NCI-H510A (cell line): ENCODE measurements at regions not wholly inside any gene's neighbourhood (a gene's known extent, or its start where the extent isn't known, plus 50 kb on each side); places are given as distances from the start of the nearest gene placed in this dataset.

ENCODE experiments used
- DNase-seq: peaks from one replicate; lab custom pipeline; 2025; lab: John Stamatoyannopoulos, UW

DNA sequence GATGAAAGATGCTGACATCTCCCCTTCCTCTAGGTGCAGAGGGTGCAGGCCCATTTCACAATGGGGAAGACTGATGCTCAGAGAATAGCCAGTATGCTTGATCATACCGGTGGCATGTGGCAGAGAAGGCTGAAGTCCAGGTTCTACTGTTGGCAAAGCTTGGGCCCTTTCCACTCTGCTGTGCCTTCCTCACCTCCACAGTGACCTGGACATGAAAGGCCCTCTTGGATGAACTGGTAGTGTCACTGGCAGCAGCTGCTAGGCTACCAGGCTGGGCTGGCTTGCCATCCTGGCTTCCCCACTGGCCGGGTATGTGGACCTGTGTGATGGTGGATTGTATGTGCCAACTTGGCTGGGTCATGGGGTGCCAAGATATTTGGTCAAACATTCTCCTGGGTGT lies 92.0 kb downstream of the GADD45G start:
- no peak for DNase-seq

DNA sequence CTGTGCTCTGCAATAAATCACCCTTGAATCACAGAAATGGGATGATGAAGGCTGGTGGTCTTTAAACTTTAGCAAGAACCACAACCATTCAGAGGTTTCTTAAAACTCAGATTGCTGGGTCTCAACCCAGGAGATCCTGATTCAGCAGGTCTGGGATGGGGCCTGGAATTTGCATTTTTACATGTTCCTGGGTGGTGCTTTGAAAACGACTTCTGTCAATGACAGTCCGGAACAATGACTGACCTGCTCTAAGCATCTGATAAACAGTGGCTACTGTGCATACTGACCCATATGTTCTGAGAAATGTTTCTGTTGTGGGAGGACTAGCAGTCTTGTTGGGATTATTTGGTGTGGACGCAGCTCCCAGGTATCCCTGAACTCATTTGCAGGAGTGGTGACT lies 92.7 kb downstream of the GADD45G start:
- DNase-seq, result no peak

DNA sequence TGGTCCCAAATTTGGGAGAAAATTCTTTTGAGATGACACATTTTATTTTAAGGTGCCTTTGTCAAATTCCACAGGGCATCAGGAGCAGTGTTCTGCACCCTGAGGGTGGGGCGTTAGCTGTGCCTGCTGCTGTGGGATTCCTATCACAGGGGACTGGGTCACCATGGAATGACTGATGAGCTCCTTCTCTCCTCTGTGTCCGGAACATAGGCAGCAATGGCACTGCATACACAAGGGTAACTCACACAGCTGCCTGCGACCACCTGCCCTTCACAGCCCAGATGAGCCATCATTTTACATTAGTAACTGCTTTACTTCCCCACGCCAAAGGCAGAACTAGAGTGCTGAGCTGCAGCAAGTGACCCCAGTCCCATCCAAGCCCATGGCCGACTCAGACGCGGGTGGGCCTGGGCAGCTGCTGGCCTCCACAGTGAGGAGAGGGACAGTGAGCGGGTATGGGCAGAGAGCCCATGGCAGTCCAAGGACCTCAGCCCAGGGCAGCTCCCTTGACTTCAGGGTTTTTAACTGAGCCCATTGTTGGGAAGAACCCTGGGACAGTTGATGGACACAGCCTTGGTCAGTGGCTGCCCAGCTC lies 93.7 kb downstream of the GADD45G start:
- no peak for DNase-seq

DNA sequence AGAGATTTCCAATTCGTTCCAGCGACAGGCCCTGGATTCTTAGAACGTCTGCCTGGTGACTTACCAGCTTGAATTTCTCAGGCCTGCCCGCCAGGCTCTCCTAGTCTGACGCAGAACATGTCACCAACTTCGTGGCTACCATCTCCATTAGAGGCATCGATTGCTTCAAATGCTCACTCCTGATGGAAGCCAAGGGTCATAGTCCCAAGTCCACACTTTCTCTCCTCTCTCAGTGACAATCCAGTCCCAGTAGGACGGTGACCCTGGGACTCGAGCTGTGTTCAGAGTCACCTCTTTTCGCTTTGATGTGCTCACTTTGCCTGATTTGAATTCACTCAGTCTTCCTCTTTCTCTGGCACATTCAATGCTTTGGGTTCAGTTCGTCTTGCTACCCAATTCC lies 94.8 kb downstream of the GADD45G start:
- DNase-seq, result no peak

DNA sequence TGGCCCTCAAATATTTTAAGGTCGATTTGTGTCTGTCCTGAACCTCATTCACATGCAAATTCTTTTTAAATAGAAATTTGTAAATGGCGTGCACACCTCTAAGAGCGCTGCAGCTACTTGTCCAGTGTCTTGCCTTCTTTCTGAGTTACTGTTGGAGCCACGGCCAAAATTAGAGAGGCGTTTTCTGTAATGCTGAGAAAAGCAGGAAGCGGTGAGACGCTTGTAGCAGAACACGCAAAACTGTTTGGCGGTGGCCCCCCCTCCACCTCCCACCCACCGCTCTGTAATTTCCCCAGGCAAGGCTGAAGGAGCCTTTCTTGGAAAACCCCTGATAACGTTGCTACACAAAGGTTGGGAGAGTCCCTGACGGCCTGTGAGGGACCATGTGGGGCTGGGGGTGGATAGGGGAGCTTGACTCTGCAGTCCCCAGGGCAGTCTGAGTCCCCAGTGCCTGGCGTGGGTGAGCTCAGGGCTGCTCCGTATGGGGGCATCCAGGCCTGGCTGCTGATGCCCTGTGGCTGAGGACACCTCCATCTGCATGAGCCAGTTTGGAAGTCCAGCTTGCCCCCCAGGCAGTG lies 96.5 kb downstream of the GADD45G start:
- no peak for DNase-seq

DNA sequence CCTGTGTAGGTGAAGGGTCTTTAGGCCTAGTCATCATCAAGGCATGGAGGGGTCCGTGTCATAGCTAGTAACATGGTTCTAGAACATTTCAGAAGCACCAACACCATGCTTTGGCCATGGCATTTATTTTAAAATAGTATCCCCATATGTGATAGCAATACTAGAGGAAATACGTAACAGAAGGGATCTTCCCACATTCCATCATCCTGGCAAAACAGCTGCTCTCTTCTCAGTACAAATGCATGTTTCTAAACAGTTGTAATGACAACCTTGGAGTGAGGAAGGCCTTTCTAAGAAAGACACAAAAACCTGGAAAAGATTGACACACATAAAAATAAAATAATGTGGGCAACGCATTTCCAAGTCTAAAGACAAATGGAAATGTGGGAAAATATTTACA lies 97.6 kb downstream of the GADD45G start:
- DNase-seq, result no peak

DNA sequence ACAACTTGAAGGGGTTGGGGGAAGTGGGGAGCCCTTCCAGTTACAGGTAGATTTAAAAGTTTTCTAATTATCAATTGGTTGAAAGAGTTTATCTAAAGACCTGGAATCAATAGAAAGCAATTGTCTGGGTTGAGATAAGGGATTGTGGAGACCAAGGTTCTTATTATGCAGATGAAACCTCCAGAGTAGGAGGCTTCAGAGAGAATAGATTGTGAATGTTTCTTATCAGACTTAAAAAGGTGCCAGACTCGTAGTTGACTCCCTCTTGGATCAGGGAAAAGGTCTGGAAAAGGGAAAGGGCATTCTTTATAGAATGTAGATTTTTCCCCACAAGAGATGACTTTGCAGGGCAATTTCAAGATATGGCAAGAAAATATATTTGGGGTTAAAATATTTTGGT lies 100.8 kb downstream of the GADD45G start:
- DNase-seq, result no peak

DNA sequence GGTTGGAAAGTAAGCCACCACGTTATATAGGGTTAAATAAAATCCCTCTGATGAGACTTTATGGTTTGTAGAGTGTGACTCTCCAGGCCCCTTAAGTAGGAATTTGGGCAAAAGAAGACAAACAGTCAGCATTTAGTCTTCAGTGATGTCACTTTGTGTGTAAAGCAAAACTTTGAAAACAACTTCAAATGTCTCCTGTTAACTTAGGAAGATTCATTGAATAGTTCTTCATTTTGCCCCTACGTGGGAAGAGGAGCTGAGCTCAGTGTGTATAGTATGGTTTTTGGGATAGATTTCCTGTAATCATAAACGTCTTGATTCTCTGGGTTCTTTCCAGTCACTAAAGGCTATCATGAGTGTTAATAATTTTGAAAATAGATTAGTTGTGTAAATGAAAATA lies 101.3 kb downstream of the GADD45G start:
- no peak for DNase-seq

DNA sequence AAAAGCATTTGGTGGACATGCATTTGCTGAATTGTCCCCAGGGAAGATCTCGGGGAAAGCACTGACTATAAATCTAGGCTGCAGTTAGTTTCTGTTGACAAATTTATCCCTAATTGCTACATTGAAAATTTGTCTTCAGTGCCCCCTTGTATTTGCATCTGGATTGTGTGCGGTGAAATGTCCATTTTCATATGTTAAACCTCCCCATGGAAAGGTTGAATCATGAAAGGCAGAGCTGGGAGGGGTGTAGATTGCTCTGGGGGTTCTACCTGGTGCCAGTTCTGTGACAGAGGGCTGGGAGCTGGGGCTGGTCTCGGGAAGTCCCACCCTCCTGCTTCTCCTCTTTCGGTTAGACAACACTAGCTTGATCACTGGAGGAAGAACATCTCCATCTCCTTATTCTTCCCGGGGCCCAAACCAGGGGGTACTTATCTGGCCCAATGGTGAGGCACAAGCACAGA lies 101.9 kb downstream of the GADD45G start:
- DNase-seq, result no peak

DNA sequence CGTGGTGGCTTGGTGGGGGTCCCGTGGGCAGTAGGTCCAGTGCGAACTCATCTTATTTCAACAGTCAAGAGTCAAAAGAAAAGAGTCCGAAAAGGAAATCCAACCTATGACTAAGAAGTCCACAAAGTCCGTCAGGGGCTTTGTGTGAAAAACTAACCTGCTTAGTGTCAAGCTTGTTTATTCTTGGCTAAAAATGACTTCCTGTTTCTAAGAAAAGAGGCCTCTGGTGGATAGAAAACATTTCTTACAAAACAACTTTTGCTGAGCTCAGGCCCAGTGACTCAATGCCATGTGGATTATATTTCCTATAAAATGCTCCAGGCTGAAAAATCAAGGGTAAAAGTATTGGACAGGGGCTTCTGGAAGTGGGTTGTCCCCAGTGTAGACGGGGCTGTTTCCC lies 105.9 kb downstream of the GADD45G start:
- DNase-seq, result no peak

DNA sequence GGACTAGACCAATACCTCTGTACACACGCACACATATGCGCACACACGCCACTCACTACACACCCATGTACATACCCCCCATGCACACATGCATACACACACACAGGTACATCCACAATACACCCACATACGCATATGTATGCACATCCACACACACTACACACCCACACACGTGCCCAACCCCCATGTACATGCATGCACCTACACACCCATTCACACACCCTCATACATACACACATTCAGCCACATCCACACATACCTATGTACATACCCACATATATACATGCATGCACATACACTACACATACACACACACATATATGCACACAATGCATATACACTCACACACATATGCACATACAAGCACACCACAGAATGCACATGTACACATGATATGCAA lies 107.1 kb downstream of the GADD45G start:
- DNase-seq, result no peak

DNA sequence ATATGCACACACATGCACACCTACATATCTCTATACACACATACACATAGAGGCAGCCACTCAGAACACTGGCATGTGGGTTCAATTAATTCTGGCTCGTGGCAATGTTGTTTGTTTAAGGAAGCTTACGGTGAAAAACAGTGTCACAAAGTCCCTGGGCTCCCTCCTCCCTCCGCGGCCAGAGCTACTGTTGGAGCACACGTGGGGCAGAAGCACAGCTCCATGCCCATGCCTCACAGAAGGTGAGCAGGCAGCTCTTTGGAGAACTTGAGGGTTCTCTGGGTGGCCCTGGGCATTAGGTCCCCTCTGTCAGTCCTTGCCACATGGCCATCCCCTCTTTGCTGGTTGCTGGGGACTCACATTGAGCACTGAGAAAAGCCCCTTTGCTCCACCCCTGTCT lies 107.5 kb downstream of the GADD45G start:
- no peak for DNase-seq

DNA sequence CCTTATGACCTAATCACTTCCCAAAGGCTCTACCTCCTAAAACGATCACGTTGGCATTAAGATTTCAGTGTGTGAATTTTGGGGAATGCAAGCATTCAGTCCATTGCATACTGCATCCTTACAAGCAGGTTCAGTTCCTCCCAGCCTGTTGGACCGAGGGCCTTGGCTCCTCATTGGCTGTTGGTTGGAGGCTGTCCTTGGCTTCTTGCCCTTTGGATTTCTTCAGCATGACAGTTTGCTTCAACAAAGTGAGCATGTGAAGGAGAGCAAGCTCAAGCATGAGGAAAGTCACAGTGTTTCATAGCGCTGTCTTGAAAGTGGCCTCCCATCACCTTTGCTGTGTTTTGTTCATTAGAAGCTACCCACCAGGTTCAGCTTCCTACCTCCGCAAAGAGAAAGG lies 109.5 kb downstream of the GADD45G start:
- no peak for DNase-seq

DNA sequence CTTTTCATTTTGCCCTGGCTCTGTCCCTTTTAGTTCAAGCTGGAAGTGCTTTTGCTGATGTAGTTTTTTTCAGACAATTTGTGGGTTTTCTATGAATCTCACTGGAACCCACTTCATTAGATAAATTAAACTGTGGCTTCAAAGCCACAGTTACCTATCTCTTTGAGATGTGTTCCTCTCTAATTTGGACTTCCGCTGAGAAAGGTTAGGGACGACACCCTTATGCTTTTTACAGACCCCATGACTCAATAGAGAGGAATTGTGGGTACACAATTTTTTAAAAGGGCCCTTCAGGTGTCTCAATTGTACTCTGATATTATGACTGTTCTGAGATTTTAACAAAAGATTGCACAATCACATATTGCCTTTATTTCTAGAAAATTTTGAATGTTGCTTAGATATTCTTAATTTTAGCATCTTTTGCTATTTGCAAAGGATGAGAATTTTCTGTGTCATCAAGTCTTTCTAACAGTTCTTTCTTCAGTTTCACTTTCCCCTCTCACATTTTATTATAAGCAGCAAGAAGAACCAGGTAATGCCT lies 110.6 kb downstream of the GADD45G start:
- no peak for DNase-seq

DNA sequence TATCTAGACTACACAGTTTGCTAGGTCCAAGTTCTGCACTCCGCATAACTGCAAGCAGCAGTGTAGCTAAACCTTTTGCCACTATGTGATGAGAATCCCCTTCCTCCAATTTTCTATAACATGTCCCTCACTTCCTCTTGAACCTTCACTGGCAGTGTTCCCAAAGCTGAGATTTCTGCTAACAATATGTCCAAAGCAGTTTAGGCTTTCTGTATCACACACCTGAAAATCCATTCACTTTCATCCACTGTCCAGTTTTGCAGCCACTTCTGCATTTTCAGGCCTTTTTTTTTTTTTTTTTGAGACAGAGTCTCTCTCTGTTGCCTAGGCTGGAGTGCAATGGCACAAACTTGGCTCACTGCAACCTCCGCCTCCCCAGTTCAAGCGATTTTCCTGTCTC lies 111.1 kb downstream of the GADD45G start:
- no peak for DNase-seq

DNA sequence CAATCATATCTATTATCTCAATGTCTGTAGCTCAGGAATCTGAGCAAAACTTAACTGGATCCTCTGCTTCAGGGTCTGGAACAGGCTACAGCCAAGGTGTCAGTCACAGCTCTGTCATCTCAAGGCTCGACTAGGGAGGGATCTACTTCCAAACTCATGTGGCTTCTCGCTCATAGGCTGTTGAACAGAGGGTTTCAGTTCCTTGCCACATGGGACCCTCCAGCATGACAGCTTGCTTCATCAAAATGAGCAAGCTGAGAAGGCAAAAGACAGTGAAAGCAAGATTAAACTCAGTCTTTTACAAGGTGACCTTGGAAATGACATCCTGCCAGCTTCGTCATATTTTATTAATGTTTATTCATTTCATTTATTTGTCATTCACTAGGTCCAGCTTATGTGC lies 111.7 kb downstream of the GADD45G start:
- DNase-seq, result no peak

DNA sequence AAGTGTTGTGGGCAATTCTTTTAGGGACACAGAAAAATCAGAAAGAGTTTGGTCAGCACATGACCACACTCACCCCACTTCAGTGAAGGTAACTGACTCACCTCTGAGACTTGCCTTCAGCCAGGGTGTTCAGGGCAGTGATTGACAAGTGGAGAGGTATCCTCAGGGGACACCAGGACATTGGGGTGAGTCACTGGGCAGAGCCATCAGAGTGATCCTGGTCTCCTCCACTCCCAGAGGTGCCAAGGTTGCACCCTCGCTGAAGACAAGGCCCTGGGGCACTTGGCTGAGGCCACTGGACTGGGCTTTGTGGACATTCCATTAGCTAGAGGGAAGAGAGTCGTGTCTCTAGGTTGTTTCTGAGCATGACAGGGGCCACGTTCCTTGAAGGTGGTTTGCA lies 113.4 kb downstream of the GADD45G start:
- DNase-seq, result no peak

DNA sequence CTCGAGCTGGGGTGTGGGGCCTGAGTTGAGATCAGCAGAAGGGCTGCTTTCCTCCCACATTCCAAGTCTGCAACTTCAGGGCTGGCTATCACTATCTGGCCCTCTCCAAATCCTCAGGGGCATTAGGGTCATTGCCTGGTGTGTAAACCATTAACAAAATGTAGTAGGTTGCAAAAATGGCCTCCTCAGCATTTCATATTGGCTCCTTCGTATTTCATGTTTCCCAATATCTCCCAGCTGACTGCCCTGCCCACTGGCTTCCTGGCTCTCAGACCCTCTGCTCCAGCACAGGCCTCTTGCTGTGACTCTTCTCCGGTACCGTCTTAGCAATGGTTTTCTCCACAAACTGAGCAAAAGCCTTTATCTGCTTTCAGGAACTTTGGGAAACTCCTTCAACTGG lies 113.8 kb downstream of the GADD45G start:
- DNase-seq, result no peak

DNA sequence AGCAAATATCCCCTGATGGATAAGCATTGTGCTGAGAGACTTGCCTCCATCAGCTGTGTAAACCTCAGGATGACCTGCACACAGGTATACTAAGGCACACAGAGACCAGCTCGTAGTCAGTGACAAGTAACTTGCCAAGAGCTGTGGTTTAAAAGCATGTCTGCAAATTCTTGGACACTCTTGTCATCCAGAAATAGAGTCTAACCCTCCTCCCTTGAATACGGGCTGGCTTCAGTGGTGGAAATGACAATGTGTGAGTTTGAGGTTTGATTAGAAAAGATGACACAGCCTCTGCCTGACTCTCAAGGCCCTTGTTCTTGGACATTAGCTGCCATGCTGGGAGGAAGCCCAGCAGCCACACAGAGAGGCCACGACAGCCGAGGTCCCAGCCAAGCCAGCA lies 114.4 kb downstream of the GADD45G start:
- DNase-seq, result no peak

DNA sequence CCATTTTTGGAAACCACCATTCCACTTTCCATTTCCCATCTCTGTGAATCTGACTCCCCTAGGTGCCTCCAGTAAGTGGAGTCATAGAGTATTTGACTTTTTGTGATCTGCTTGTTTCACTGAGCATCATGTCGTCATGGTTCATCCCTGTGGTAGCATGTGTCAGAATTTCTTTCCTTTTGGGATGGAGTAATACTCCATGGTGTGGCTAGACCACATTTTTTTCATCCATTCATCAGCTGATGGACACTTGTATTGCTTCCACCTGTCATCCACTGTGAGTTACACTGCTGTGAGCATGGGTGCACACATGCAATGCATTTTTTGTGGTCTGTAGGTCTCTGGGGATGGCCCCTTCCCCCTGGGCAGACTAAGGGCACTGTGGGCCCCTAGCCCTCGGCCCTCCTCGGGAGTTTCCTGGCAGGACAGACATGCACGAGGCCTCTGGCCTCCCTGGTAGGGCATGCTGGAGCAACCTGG lies 115.9 kb downstream of the GADD45G start:
- DNase-seq, result no peak

DNA sequence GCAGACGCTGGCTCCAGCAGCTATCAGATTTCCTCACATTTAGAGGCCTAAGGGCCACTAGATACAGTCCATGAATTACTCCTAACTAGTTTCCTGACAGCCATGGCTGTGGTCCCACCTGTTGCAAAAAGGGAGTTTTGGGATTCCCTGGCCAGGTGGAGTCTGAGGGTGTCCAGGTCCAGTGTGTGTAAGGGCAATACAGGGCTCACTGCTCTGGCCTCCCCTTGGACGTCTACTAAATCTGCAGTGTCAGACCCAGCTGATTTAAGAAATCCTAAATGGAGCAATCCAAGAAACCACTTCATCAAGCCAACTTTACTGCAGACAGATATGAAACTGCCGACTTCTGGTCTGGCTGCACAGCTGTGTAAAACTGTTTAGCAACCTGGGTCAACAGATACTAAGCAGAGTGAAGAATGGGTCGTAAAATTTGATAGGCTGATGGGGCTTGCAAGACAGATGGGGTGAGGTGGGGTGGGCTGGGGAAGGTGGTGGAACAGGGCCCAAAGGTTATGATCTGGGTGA lies 116.4 kb downstream of the GADD45G start:
- no peak for DNase-seq

DNA sequence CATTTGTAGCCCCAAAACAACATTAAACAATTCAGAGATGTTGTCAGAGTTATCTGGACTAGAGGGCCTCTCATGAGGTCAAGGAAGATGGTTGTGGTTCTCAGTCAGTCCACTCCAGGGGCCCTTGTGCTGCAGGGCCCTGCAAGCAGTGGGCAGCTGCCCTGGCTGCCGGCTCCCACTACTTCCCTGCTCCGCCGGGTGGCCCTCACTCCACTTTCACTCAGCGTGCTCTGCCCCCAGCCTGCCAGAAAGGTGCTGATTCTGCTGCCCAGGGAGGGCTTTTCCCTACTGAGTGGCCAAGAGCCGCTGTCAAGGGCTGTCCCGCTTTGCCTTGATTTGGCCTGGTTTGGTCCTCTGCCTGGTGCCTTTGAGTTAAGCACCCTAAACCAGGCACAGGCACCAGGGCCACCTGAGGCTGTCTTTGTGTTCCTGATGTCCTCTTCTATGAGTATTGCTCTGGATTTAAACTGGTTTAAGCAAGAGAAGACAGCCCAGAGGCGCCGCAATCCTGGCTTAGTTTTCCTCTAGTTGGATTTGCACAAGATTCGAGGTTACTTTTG lies 117.2 kb downstream of the GADD45G start:
- no peak for DNase-seq

DNA sequence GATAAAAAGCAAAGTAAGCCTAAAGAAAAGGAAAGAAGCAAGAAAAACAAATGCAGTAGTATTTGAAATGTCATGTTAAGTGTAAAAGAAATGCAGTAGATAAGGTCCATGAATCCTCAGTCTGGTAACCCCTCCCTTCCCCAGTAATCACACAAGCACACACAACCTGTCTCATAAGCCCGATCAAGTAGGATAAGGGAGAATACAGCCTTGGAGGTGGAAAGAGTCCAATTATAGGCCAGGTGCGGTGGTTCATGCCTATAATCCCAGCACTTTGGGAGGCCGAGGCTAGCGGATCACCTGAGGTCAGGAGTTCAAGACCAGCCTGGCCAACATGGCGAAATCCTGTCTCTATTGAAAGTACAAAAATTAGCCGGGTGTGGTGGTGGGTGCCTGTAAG lies 117.9 kb downstream of the GADD45G start:
- no peak for DNase-seq
